Body of pancreas (tissue), 4 donors: ENCODE measurements at regions not wholly inside any gene's neighbourhood (a gene's known extent, or its start where the extent isn't known, plus 50 kb on each side); places are given as distances from the start of the nearest gene placed in this dataset.

Experiments used
- ATAC-seq: fragments of 150-250 bp; one replicate; pipeline ENCODE4 v1.9.1; 2016
- DNase-seq, 4 donors: peaks; one replicate each; pipeline ENCODE4 v3.0.0-alpha.2; 2019
- H3K27ac ChIP-seq, 4 donors: fragments of 200-600 bp; sonication (generic); 1 replicate in 3 of 4; 2 replicates in 1 of 4; pipeline versions ENCODE4 v1.5.1 to v1.6.1; 2016 to 2019; ENCODE audit warnings: mild to moderate bottlenecking in 1 of 4, mixed read lengths in 1 of 4, moderate library complexity in 1 of 4
- H3K27me3 ChIP-seq, 2 donors: fragments of 200-600 bp; sonication (generic); one replicate each; pipeline ENCODE4 v1.6.0; 2016; ENCODE audit warnings: mild to moderate bottlenecking in 1 of 2
- H3K36me3 ChIP-seq, 2 donors: fragments of 200-600 bp; sonication (generic); replicated peaks in 1 of 2; 2 replicates each; pipeline ENCODE4 v1.5.1; 2016; ENCODE audit warnings: low read depth in 2 of 2; ENCODE audit not compliant: insufficient read depth in 1 of 2
- H3K4me1 ChIP-seq: fragments of 200-600 bp; sonication (generic); one replicate; pipeline ENCODE4 v1.6.0; 2016
- H3K4me3 ChIP-seq, 2 donors: fragments of 200-600 bp; sonication (generic); 1 replicate in 1 of 2; 2 replicates in 1 of 2; pipeline ENCODE4 v1.5.1; 2016 to 2019
- H3K9me3 ChIP-seq, 3 donors: fragments of 200-600 bp; sonication (generic); 1 replicate in 2 of 3; 2 replicates in 1 of 3; pipeline ENCODE4 v1.5.1; 2016
- POLR2A ChIP-seq, 3 donors: fragments of 450-650 bp; IDR thresholded peaks; one replicate each; pipeline ENCODE4 v1.6.1; 2016; ENCODE audit warnings: antibody characterized with exemption in 3 of 3, mild to moderate bottlenecking in 2 of 3
- WGBS, 2 donors: methylation state at CpG; one replicate each; pipeline ENCODE4 v1.1.5; 2017; 5-methylcytosine and 5-hydroxymethylcytosine counted together
- intact Hi-C: fragments of 100-400 bp; cut with DNase I; formaldehyde crosslinking; loops from one replicate; pipeline ENCODE4 v1.15.1; 2023
- TF ChIP-seq, protein P1 (sequence below), 7 experiments: fragments of 450-650 bp in 4 of 7; fragments of 200-600 bp in 3 of 7; sonication (generic) in 3 of 7; IDR thresholded peaks; one replicate each; pipeline ENCODE4 v1.5.1; 2016 to 2019; ENCODE audit warnings: antibody characterized with exemption in 7 of 7

DNA sequence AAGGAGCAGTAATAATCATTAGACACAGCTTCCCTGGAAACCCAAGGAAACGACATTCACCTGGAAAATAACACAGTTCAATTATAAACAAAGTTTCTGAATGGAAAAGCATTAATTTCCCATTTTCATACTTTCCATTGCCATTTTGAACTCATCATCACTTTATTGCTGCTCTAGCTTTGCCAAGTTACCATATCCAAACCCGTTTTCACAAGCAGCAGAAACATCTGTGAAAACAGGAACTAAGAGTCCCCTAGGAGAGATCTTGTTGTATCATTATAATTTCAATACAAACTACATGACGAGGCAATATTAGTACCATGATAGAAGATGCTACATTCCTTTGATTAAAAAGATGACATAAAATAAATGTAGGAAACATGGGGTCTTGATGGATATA lies 597.0 kb upstream of the NRXN1 start:
- Histone ChIP-seq H3K4me1 (no peaks in the 10 kb centered on the region), H3K9me3 (no peaks in the 10 kb centered on the region), H3K27ac (no peak overlapping the region), H3K36me3 (no peaks in the 10 kb centered on the region), H3K4me3 (no peak overlapping the region), H3K27me3 (no peaks in the 10 kb centered on the region)
- no peak for TF ChIP-seq POLR2A (IDR thresholded peaks at IDR 0.05)
- TF ChIP-seq, protein P1, sequence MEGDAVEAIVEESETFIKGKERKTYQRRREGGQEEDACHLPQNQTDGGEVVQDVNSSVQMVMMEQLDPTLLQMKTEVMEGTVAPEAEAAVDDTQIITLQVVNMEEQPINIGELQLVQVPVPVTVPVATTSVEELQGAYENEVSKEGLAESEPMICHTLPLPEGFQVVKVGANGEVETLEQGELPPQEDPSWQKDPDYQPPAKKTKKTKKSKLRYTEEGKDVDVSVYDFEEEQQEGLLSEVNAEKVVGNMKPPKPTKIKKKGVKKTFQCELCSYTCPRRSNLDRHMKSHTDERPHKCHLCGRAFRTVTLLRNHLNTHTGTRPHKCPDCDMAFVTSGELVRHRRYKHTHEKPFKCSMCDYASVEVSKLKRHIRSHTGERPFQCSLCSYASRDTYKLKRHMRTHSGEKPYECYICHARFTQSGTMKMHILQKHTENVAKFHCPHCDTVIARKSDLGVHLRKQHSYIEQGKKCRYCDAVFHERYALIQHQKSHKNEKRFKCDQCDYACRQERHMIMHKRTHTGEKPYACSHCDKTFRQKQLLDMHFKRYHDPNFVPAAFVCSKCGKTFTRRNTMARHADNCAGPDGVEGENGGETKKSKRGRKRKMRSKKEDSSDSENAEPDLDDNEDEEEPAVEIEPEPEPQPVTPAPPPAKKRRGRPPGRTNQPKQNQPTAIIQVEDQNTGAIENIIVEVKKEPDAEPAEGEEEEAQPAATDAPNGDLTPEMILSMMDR (IDR thresholded peaks at IDR 0.05) = no peak
- no peak for ATAC-seq
- DNase-seq = no peak
- WGBS, 2 donors = 41 to 48% methylated on average over 3 of the region's 3 CpGs
- intact Hi-C loops = no loop called here

DNA sequence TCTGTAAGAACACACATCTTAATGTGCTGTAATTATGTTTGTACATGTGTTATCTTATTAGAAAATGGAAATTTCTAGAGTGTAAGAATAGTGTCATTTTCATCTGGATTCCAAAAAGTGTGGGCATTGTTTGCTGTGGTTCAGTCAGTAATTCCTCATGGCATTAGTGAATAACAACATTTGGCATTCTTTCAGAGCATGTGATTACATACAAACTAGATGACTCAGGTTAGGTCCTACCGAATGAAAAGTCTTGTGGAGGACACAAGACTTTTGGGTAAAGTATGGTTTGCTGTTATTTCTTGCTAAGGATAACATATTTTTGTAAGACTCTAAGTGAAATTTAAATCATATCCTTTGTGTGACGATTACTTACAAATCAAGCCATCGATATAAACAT lies 593.1 kb upstream of the NRXN1 start:
- no peak for TF ChIP-seq POLR2A (IDR thresholded peaks at IDR 0.05)
- TF ChIP-seq, protein P1 (IDR thresholded peaks at IDR 0.05) = no peak
- Histone ChIP-seq H3K27ac (no peak overlapping the region), H3K4me3 (no peak overlapping the region), H3K9me3 (no peaks in the 10 kb centered on the region), H3K4me1 (no peaks in the 10 kb centered on the region), H3K27me3 (no peaks in the 10 kb centered on the region), H3K36me3 (no peaks in the 10 kb centered on the region)
- WGBS, 2 donors = 75 to 76% methylated on average over 3 of the region's 3 CpGs
- DNase-seq (no peak), ATAC-seq (no peak)
- intact Hi-C loops = no loop called here

DNA sequence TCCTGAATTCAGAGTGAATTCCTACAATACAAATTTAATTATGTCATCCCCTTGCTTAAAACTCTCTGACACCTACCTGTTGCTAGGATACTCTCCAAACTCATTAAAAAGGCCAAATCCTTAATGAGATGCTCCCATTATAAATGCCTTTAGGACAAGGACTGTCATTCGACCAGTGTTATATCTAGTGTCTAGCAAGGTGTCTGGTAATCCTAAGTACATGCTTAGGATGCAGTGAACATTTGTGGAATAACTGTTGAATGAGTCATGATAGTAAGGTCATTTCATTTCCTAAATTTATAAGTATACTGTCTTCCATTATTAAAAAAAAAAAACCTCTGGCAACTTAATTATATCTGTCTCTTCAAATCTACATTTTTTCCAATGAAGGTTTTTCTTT lies 588.9 kb upstream of the NRXN1 start:
- DNase-seq (no peak), ATAC-seq (no peak)
- intact Hi-C loops = no loop called here
- 55 to 65% methylated on average over 1 of the region's 1 CpG for WGBS, 2 donors
- no peak overlapping the region for H3K4me3 ChIP-seq
- TF ChIP-seq, protein P1 (IDR thresholded peaks at IDR 0.05) = no peak
- no peak for TF ChIP-seq POLR2A (IDR thresholded peaks at IDR 0.05)
- H3K4me1 ChIP-seq = no peaks in the 10 kb centered on the region
- no peaks in the 10 kb centered on the region for H3K9me3 ChIP-seq
- no peaks in the 10 kb centered on the region for H3K27me3 ChIP-seq
- H3K27ac ChIP-seq = no peak overlapping the region
- H3K36me3 ChIP-seq = no peaks in the 10 kb centered on the region

DNA sequence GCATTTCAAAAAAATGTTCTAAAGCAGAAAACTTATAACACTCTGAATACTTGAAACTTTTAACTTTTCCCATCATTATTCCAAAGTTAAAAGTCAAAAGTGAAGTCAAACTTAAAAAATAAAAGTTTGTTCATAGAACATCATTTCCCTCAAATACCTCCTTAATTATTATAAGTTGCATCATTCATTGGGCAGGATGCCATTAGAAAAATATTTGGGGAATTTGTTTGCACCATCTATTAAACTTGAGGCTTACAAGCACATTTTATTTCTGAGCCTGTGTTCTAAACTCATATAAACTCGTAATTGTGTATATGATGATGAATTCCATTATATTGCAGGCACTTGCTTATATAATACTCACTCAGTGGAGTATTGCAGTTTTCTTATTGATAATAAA lies 588.0 kb upstream of the NRXN1 start:
- intact Hi-C loops = no loop called here
- 67 to 75% methylated on average over 1 of the region's 1 CpG for whole genome bisulfite sequencing, 2 donors
- no peak for TF ChIP-seq POLR2A (IDR thresholded peaks at IDR 0.05)

DNA sequence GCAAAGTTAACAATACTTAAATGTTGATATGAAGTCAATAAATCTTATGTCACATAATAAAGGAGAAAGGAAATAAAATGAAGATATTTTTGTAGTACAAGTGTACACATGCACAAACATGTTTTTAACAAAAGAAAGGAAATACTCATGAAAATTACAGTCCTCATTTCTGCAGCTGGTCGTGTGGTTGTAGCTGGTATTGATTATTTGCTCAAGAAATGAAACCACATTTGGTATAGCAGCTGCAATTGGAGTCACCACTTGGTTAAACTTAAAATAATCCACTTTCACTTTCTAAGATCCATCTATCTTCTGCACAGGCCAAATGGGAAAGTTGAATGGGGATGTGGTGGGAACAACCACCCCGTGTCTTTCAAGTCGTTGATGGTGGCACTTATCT lies 580.5 kb upstream of the NRXN1 start:
- DNase-seq (no peak), ATAC-seq (no peak)
- H3K36me3 ChIP-seq = no peaks in the 10 kb centered on the region
- intact Hi-C loops = no loop called here
- no peak overlapping the region for H3K27ac ChIP-seq
- H3K4me1 ChIP-seq = no peaks in the 10 kb centered on the region
- H3K27me3 ChIP-seq = no peaks in the 10 kb centered on the region
- TF ChIP-seq, protein P1 (IDR thresholded peaks at IDR 0.05) = no peak
- no peak for TF ChIP-seq POLR2A (IDR thresholded peaks at IDR 0.05)
- H3K4me3 ChIP-seq = no peak overlapping the region
- H3K9me3 ChIP-seq = peaks cover 0 to 14% (median 0%) of the 10 kb centered on the region in 3 donors
- WGBS, 2 donors = 66 to 69% methylated on average over 3 of the region's 3 CpGs

More for the DNA sequence above, 588.0 kb upstream of the NRXN1 start:
- ATAC-seq = no peak
- H3K27me3 ChIP-seq = no peaks in the 10 kb centered on the region
- no peak overlapping the region for H3K4me3 ChIP-seq
- no peak for DNase-seq
- H3K36me3 ChIP-seq = no peaks in the 10 kb centered on the region
- H3K27ac ChIP-seq = no peak overlapping the region
- H3K9me3 ChIP-seq = peaks cover 0 to 4% (median 0%) of the 10 kb centered on the region in 3 donors
- H3K4me1 ChIP-seq = no peaks in the 10 kb centered on the region
